NCI-H510A (cell line): ENCODE measurements at regions not wholly inside any gene's neighbourhood (a gene's known extent, or its start where the extent isn't known, plus 50 kb on each side); places are given as distances from the start of the nearest gene placed in this dataset.

ENCODE experiments used
- DNase-seq: peaks from one replicate; lab custom pipeline; 2025; lab: John Stamatoyannopoulos, UW

- DNase-seq: no peak
Measured at GRCh38 chr18:11316546-11316945, 167.2 kb upstream of the PIEZO2 start.

- DNase-seq: no peak
Measured at GRCh38 chr18:11310476-11311086, 161.2 kb upstream of the PIEZO2 start.

GRCh38 chr18:11309172-11309571 lies 159.8 kb upstream of the PIEZO2 start:
- DNase-seq: no peak

- DNase-seq: no peak
Measured at GRCh38 chr18:11308499-11308898, 159.1 kb upstream of the PIEZO2 start.

- DNase-seq: no peak
Measured at GRCh38 chr18:11307716-11308115, 158.3 kb upstream of the PIEZO2 start.

GRCh38 chr18:11305507-11305906 lies 156.1 kb upstream of the PIEZO2 start:
- DNase-seq: no peak

- no peak for DNase-seq
Measured at GRCh38 chr18:11304928-11305327, 155.6 kb upstream of the PIEZO2 start.

GRCh38 chr18:11296946-11297345 lies 147.6 kb upstream of the PIEZO2 start:
- DNase-seq: no peak

GRCh38 chr18:11293794-11294193 lies 144.4 kb upstream of the PIEZO2 start:
- DNase-seq: no peak

- DNase-seq: no peak
Measured at GRCh38 chr18:11290786-11291185, 141.4 kb upstream of the PIEZO2 start.

- DNase-seq: no peak
Measured at GRCh38 chr18:11289248-11289647, 139.9 kb upstream of the PIEZO2 start.

- no peak for DNase-seq
Measured at GRCh38 chr18:11288401-11288800, 139.0 kb upstream of the PIEZO2 start.

- DNase-seq: no peak
Measured at GRCh38 chr18:11286431-11286830, 137.1 kb upstream of the PIEZO2 start.

GRCh38 chr18:11284811-11285210 lies 135.4 kb upstream of the PIEZO2 start:
- DNase-seq: no peak

- no peak for DNase-seq
Measured at GRCh38 chr18:11284349-11284748, 135.0 kb upstream of the PIEZO2 start.

GRCh38 chr18:11283479-11284161 lies 134.3 kb upstream of the PIEZO2 start:
- DNase-seq: no peak

- DNase-seq: no peak
Measured at GRCh38 chr18:11279461-11279860, 130.1 kb upstream of the PIEZO2 start.

- no peak for DNase-seq
Measured at GRCh38 chr18:11276678-11277077, 127.3 kb upstream of the PIEZO2 start.

- no peak for DNase-seq
Measured at GRCh38 chr18:11274144-11274794, 124.9 kb upstream of the PIEZO2 start.

- no peak for DNase-seq
Measured at GRCh38 chr18:11272516-11272915, 123.1 kb upstream of the PIEZO2 start.

- no peak for DNase-seq
Measured at GRCh38 chr18:11271954-11272353, 122.6 kb upstream of the PIEZO2 start.

GRCh38 chr18:11269257-11269656 lies 119.9 kb upstream of the PIEZO2 start:
- no peak for DNase-seq

GRCh38 chr18:11268741-11269233 lies 119.4 kb upstream of the PIEZO2 start:
- DNase-seq: no peak
